ENCODE measurements at regions not wholly inside any gene's neighbourhood (a gene's known extent, or its start where the extent isn't known, plus 50 kb on each side); places are given as distances from the start of the nearest gene placed in this dataset.

- TF ChIP-seq CTCF (IDR thresholded peaks at IDR 0.05), result no peak
- TF ChIP-seq RNF2 (IDR thresholded peaks at IDR 0.05; ENCODE audit: borderline replicate concordance, low read depth), result no peak
- TF ChIP-seq CBX8 (IDR thresholded peaks at IDR 0.05), result no peak
- no peak for TF ChIP-seq MAZ (IDR thresholded peaks at IDR 0.05; ENCODE audit: borderline replicate concordance, low read depth, low read length)
- TF ChIP-seq POLR2A (IDR thresholded peaks at IDR 0.05; ENCODE audit: low read length), result no peak
- no peak for TF ChIP-seq KDM1A (IDR thresholded peaks at IDR 0.05; ENCODE audit: low read depth)
- TF ChIP-seq MAFK (IDR thresholded peaks at IDR 0.05; ENCODE audit: partially characterized antibody), result peak; percentile 56
These were observed 208.1 kb upstream of the THSD7B start for GRCh38 chr2:136557203-136557602.

Measured in A549 (cell line).